HG03103 (cell line): ENCODE measurements at regions not wholly inside any gene's neighbourhood (a gene's known extent, or its start where the extent isn't known, plus 50 kb on each side); places are given as distances from the start of the nearest gene placed in this dataset.
"Not testable (repeated sequence)": the region's sequence is repeated elsewhere in the genome, so short reads cannot be mapped to it uniquely, and the experiment has no call there.

Experiments used
- ATAC-seq: cut with Tn5 transposase; IDR thresholded peaks from one replicate; pipeline ENCODE4 v1.9.1; 2021; ENCODE audit warnings: low read depth; ENCODE audit not compliant: unreplicated experiment

DNA sequence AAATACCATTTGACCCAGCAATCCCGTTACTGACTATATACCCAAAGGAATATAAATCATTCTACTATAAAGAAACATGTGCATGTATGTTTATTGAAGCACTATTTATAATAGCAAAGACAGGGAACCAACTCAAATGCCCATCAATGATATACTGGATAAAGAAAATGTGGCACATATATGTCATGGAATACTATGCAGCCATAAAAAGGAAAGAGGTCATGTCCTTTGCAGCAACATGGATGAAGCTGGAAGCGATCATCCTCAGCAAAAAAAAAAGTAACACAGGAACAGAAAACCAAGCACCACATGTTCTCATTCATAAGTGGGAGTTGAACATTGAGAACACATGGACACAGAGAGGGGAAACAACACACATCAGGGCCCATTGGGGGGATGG lies 99.9 kb upstream of the THUMPD2 start:
- ATAC-seq: not testable (repeated sequence)

DNA sequence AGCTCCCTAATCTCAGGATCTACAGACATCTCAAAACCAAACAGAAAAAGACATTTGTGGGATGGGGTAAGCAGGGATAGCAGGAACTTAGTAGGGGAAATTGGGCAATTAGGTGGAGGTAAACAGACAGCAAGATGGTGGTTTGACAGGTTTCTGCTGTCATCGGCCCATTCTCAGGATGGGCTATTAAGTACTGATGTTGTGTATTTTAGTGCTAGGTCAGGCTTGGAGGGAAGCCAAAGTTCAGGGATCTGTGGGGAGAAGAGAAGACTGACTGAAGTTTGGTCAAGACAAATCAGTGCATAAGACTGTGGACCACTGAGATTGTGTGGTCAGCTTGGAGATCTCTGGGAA lies 96.8 kb upstream of the THUMPD2 start:
- no peak for ATAC-seq

DNA sequence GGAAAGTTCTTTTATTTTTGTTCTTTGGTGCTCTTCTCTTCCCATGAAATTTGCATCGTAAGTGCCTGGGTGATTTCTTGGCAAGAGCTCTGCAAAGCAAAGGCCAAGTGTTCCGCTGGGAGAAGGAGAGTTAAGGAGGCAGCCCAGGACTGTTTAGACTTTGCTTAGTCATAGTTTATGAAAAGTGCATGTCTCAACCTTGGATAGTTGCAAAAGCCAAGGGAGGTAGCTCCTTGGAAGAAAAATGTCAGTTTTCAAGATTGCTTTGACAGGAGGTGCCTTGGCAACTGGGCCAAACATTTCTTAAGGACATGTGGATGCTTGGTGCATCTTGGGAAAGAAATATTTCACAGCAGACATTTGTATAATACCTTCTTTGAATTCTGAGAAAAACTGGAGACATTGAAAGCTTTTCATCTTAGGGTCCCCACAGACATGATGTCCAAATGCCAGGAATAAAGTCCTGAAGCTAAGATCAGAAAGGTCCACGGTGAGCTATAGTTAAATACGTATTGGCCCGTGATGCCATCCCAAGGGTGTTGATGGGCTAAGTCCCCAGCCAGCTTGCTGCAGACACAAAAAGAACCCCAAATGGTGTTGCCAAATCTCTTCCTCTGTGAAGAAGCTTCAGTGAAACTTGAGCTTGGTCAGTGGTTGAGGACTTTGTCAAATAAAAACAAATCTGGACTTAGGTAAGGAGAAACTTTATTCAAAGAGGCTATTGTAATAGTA lies 96.3 kb upstream of the THUMPD2 start:
- ATAC-seq: no peak

DNA sequence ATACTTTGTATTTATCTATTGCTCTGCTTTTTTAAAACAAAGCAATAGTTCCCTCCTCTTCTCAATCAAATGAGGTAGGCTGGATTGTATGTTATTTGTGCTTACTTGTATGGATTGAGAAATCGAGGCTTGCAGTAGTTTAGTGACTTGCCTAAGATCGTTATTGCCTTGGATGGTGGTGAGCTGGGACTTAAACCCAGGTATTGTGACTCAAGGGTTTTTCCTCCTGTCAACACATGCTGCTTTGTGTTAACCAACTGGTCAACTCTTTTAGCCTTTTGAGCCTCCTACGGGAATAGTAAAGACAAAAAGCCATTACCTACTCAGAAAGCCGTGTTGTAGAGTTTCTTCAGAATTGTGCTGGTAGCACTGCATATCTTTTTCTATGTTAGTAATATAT lies 95.2 kb upstream of the THUMPD2 start:
- no peak for ATAC-seq

DNA sequence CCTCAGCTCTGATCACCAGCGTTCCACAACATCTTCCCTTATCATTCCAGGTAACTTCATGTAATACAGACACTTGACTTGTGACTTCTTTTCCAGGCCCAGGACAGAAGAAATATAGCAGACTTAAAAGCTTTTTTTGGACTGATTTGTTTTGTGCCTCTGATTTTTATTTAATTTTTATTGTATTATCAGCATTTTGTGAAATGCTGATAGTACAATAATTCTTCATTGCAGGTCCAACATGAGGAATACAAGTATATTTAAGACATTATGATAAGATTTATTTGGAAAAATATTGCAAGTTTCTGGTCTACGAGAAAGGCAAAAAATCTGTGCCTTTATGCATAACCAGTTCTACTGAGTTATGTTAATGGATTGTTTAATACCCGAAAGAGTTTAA lies 94.5 kb upstream of the THUMPD2 start:
- no peak for ATAC-seq

DNA sequence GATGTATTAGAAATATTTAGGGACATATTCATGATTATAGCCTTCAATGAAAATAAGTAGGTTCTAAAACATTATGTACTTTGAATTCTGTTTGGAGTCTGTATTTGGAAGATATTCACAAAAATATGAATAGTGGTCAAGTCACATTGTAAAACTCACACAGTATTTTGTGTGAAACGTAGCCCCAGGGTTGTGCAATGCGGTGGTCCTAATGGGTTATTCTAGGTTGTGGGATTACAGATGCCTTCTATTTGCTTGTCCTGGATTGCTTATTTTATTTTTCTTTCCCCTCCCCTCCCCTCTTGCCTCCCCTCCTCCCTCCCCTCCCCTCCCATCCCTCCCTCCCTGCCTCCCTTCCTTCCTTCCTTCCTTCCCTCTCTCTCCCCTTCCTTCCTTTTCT lies 93.7 kb upstream of the THUMPD2 start:
- ATAC-seq: no peak

DNA sequence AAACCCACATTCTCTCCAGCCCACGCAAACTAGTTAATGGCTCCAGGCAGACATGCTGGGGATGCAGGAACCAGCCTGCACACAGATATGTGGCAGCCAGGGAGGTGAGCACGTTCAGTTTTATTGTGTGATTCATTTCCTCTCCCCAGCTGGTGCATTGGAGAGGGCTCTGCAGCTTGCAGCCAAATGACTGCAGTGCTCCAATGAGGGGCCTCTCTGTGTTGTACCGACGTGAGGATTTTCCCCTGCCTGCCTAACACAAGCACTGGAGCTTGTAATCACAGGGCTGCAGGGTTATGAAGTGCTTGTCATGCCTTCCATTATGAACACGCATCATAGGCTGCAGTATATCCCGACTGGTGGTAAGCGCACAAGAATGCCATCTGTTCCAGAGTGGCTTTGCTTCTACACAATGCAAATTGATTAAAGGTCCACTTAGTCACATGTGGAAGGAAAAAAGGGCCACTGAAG lies 92.3 kb upstream of the THUMPD2 start:
- no peak for ATAC-seq

DNA sequence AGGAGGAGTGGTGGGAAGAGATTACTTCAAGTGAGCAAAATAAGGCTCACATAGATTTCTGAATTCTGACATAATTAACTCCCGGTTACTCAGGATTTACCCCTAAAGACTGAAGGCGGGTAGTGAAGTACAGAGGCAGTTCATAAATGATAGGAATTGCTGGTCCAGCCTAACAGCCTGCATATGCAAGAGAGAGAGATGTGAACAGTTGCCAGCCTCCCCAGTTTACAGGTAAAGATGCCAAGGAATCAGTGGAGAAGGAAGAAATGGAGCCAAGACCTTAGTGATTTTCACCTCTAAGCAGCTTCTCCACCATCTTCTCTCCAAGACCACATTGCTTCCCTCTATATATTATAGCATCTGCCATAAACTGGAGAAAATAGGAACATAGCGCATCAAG lies 91.8 kb upstream of the THUMPD2 start:
- no peak for ATAC-seq

DNA sequence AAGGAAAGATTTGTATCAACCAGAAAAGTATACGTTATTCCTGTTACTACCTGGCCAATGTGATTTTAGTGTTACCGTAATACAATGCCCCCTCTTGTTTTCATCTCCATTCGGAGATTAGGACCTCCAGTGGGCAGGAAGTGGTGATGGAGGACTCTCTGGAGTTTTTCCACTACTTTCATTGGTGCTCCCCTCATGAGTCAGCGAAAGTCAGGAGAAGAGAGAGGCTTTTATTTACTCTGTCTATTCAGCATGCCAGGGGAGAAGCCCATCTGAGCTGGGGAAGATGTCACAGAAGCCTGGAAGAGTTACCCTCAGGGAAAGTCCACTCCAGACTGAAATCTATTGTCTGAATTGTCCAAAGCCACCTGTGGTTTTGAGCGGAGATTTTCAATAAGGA lies 88.2 kb upstream of the THUMPD2 start:
- ATAC-seq: no peak

DNA sequence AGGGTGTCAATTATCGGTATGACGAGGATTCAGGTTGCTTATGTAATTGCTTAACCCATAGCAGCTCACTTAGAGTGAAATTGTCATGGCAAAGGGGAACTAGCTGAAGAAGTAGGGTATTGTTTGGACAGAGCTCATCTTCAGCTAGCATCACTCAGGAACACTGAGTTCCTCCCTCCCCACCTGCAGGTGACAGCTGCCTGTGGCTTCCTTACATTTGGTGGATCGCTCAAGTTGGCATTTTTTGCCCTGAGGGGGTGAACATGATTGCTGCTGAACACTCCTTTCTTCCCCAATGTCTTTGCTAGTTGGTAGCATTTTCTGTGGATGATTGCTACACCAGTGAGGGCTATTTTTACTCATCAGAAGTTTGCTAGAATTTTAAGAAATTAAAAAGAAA lies 86.7 kb upstream of the THUMPD2 start:
- ATAC-seq: no peak

DNA sequence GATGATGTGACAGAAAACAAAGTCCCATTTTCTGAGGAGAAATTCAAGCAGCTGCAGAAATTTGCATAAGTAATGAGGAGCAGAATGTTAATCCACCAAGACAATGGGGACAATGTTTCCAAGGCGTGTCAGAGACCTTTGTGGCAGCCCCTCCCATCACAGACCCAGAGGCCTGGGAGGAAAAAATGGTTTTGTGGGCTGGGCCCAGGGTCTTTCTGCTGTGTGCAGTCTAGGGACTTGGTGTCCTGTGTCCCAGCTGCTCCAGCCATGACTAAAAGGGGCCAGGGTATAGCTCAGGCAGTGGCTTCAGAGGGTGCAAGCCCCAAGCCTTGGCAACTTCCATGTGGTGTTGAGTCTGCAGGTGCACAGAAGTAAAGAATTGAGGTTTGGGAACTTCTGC lies 84.6 kb upstream of the THUMPD2 start:
- ATAC-seq: not testable (repeated sequence)

DNA sequence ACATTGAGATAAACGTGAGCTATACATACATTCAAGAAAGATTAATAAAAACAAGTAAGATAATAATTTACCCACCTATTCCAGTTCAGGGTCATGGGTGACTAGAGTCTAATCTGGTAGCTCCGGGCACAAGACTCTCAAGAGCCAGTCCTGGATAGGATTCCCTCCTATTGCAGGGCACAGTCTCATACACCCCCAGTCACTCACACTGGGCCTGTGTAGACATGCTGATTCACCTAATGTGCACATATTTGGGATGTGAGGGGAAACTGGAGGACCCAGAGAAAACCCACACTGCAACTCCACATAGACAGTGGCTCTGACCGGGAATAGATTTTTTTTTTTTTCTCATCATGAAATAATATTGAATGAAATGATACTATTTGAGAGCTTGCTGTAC lies 81.5 kb upstream of the THUMPD2 start:
- ATAC-seq: no peak

DNA sequence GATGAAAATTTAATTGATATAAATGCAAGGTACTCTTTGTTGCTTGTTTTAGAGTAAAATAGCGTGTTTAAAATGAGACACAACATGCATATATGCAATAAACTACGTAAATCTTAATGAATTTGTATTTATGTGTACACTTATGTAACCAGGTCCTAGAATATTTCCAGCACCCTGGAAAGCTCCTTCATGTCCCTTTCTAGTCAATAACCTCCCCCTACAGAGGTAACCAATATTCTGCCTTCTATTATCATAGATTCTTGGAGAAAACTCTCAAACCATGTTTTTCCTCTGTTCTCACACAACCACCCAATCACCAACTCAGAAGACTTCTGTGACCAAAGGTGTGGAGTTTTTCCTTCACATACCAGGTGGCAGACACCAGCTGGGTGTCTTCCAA lies 79.6 kb upstream of the THUMPD2 start:
- ATAC-seq: no peak

DNA sequence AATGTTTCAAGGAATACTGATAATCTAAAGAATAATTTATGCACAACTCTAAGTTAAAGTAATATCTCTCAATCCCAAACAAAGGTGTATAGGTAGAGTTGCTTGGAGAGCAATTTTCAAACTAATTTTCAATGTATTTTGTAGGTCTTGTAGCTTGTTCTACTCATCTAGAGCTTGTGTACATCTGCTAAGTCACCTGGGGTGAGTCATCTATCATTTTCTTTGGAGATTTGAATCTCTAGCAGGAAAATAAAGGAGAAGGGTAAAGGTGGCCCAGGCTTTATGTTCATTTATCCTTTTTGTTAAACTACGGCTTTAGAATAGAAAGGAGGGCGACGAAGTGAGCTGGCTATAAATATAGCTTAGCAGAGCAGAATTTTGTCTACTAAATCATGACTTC lies 76.8 kb upstream of the THUMPD2 start:
- no peak for ATAC-seq

DNA sequence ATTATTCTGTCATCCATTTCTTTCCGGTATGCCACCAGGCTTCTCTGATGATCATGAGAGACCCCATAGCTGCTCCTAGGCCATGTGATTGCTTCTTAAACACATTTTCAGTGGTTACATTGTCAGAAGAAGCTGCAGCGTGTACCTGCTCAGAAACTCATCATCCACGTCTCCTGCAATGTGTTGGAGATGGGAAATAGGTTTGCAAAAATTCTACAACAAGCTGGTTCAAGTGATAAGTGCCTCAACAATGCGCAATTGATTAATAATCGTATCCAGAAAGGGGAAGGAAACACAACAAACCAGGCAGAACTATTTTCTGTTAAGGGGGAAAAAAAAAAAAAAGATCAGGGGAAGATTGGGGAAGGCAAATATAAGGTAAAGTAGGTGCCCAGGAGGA lies 75.7 kb upstream of the THUMPD2 start:
- ATAC-seq: no peak

DNA sequence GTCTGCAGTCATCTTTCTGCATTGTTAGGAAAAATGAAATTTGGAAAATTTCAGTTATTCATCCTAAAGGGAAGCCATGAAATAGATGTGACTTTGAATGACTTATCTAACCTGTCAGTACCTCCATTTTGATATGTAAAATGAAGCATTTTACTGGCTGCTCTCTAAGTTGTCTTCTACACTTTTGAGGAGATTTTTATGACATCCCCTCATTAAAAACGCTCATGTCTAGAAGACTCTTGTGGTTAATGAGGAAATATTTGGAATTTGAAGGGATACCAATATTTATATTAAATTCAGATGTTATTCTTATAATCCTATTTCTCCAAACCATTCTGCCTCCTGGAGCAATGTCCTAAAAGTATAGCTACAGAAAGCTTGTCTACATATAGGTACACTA lies 73.8 kb upstream of the THUMPD2 start:
- no peak for ATAC-seq

DNA sequence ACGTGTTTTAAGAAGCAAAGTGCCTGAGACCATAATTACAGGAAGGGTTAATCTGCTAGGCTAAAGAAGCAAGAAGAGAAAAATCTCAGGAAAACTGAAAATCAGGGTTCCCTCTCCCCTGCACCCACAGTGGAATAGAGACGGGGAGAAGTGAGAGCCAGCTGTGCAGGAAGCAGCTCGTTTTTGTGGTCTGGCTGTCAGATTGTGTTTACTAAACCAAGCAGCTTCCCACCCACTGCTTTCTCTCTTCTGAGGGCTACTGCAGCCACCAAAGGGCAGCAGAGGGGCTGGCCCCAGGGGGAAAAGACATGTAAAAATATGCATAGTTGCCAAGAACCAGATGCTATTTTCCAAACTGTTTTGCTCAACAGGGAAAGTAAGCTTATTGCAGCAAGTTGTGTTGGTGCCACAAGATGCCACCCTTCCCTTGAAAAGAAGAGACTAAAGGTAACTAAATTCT lies 72.6 kb upstream of the THUMPD2 start:
- peak; percentile 87 for ATAC-seq

DNA sequence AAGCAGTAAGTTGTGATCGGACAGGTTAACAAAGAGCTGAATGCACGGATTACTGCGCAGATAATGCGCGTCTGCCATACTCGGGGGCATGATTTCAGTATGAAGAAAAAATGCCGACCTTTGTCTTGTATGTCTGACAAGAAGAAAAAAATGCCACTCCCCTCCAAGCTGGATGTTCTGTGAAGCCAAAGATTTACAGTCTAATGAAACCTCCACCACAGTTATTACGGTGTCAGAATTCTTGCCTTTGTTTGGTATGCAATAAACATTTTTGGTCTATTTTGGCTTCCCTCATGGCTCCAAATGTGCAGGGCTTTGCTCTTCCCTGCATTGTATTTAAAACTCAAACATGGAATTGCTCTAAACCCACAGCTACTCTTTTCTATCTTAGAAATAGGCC lies 72.2 kb upstream of the THUMPD2 start:
- no peak for ATAC-seq

DNA sequence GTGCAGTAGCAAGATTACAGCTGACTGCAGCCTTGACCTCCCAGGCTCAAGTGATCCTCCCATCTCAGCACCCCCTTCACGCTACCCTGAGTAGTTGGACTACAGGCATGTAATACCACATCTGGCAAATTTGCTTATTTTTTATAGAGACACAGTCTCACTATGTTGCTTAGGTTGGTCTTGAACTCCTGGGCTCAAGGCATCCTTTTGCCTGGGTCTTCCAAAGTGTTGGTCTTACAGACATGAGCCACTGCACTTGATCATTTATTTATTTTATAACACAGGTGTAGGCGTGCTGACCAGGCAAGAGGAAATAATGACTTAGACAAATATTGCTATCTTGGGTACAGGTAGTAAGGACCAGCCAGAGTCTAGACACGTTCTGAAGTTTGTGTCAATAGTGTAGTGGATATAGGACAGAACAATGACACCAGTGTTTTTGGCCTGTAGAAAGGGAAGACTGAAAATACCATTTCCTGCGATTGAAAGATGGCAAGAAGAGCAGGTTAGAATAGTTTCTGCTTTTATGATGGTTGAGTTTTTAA lies 71.0 kb upstream of the THUMPD2 start:
- ATAC-seq: no peak

DNA sequence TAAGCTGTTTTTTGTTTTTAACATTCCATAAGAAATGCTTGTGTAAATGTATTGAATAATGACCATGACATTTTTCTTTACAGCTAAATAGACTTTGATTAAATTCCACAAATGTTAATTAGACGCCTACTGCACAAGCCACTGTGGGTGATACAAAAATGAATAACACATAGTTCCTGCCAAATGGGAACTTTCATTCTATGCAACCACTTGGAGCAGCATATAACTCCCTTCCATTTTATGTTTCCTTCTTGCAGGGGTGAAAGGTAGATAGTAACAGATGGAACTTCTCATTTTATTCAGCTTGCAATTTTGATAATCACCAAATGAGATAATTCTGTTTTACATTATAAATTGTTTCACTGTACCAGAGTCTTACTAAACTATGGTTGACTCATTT lies 70.0 kb upstream of the THUMPD2 start:
- no peak for ATAC-seq

DNA sequence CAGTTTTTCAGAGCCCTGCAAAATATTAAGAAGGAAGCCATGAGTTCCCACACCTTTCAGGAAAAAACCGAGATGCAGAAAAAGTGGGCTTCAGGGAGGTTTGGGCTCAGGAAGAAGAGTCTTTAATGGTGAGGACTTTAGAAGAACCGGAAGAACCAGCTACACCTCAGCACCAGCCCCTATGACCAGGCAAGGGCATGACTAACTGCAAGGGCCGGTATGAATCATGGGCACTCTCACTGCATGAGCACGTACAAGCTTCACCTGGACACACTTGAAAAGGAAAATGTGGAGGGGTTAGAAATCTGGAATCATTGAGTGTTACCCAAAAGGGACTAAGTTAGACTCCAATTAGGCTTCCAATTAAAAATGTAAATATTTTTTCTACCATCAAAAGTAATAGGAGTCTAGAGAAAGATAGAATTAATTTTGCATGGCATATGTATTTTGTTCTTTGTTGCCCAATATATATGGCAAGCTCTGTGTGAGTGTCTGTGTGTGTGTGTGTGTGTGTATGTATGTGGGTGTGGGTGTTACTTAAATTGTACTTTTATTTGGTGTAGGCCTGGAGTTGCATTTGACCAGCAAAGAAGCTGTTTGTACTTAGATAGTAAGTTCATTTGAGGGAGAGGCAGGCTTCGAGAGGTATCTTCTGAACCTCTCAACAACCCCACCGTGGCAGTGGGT lies 66.5 kb upstream of the THUMPD2 start:
- ATAC-seq: no peak

DNA sequence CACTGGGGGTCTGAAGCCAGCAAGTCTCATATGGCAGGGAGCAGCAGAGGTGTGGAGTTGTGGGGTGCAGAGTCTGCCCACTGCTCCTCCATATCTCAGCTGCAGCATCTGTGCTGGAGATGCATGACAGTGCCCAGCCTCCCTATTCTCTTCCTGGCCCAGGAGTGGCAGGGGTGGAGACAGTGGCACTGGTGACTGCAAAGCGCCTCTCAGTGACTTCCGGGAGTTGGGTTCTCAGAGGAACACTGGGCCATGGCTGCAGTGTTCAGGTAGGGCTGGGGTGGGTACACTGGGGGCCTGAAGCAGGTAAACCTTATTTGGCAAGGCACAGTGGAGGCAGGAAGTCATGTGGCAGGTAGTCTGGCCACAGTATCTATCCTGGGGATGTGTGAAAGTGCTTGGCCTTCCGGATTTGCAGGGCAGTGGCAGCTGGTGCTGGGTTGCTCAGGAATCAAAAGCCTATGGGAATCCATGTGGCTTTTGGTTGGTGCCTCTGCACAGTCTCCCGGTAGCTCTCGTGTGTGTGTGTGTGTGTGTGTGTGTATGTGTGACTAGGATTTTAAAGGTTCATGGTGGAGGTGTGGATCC lies 60.3 kb upstream of the THUMPD2 start:
- no peak for ATAC-seq
